ENCODE measurements at regions not wholly inside any gene's neighbourhood (a gene's known extent, or its start where the extent isn't known, plus 50 kb on each side); places are given as distances from the start of the nearest gene placed in this dataset.

DNA sequence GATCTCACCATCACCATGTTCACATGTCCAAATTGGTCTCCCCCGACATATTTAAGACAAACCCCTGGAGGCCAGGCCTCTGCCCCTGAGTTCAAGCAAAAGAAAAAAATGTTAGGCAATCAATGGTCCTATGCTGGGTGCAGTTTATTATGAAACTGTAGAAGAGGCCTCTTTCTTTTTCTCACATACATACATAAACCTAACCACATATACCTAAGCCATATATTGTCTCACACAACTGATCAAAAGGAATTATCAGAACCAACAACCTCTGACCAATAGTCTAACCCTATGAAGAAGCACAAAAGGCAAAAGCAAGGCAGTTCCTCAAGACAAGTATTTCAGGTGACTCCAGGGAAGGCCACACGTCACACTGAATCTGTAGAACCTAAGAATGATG lies 49.9 kb downstream of the ILRUN start:
- TF ChIP-seq, protein P1, sequence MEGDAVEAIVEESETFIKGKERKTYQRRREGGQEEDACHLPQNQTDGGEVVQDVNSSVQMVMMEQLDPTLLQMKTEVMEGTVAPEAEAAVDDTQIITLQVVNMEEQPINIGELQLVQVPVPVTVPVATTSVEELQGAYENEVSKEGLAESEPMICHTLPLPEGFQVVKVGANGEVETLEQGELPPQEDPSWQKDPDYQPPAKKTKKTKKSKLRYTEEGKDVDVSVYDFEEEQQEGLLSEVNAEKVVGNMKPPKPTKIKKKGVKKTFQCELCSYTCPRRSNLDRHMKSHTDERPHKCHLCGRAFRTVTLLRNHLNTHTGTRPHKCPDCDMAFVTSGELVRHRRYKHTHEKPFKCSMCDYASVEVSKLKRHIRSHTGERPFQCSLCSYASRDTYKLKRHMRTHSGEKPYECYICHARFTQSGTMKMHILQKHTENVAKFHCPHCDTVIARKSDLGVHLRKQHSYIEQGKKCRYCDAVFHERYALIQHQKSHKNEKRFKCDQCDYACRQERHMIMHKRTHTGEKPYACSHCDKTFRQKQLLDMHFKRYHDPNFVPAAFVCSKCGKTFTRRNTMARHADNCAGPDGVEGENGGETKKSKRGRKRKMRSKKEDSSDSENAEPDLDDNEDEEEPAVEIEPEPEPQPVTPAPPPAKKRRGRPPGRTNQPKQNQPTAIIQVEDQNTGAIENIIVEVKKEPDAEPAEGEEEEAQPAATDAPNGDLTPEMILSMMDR (conservative IDR thresholded peaks at IDR 0.05; ENCODE audit: low read depth, low read length): no peak
- TF ChIP-seq EZH2 (IDR thresholded peaks at IDR 0.05; ENCODE audit: borderline replicate concordance, low read depth, low read length, poor library complexity, severe bottlenecking): no peak
